Thymus (tissue), 11 donors: ENCODE measurements at regions not wholly inside any gene's neighbourhood (a gene's known extent, or its start where the extent isn't known, plus 50 kb on each side); places are given as distances from the start of the nearest gene placed in this dataset.

ENCODE experiments used
- DNase-seq, 9 donors: peaks; one replicate each; pipeline ENCODE4 v3.0.0-alpha.2; 2013; ENCODE audit warnings: low spot score in 9 of 9, low read depth in 6 of 9, missing footprints in 1 of 9
- H3K27ac ChIP-seq, 2 donors: one replicate each; pipeline ENCODE4 v1.5.1; 2013; ENCODE audit warnings: control low read depth in 1 of 2, low read depth in 1 of 2, low read length in 1 of 2, mild to moderate bottlenecking in 1 of 2, moderate library complexity in 1 of 2
- H3K27me3 ChIP-seq, 2 donors: one replicate each; pipeline ENCODE4 v1.5.1; 2013; ENCODE audit warnings: low read length in 1 of 2; ENCODE audit not compliant: control insufficient read depth in 2 of 2, insufficient read depth in 1 of 2
- H3K36me3 ChIP-seq, 2 donors: one replicate each; pipeline ENCODE4 v1.5.1; 2013; ENCODE audit warnings: low read length in 1 of 2, mild to moderate bottlenecking in 1 of 2, moderate library complexity in 1 of 2; ENCODE audit not compliant: control insufficient read depth in 2 of 2, insufficient read depth in 2 of 2
- H3K4me1 ChIP-seq, 2 donors: one replicate each; pipeline ENCODE4 v1.5.1; 2013; ENCODE audit warnings: low read length in 2 of 2; ENCODE audit not compliant: control insufficient read depth in 2 of 2, insufficient read depth in 2 of 2
- H3K4me3 ChIP-seq, 2 donors: one replicate each; pipeline ENCODE4 v1.5.1; 2013; ENCODE audit warnings: low read length in 2 of 2, control low read depth in 1 of 2, mild to moderate bottlenecking in 1 of 2
- H3K9me3 ChIP-seq, 2 donors: one replicate each; pipeline ENCODE4 v1.5.1; 2013; ENCODE audit warnings: low read length in 1 of 2, mild to moderate bottlenecking in 1 of 2; ENCODE audit not compliant: control insufficient read depth in 2 of 2, insufficient read depth in 1 of 2
- WGBS: extraction: QIAGEN DNeasy Blood & Tissue Kit; methylation state at CpG from one replicate; pipeline ENCODE4 v1.1.7; 2013; 5-methylcytosine and 5-hydroxymethylcytosine counted together
- donor health status: healthy.

GRCh38 chr2:138201286-138201685 lies 237.0 kb downstream of the HNMT start:
- Histone ChIP-seq H3K9me3 (peaks cover 0 to 5% of the 10 kb centered on the region in 2 donors), H3K4me3 (no peak overlapping the region), H3K27me3 (no peaks in the 10 kb centered on the region), H3K36me3 (no peaks in the 10 kb centered on the region), H3K4me1 (no peaks in the 10 kb centered on the region), H3K27ac (no peak overlapping the region)
- DNase-seq = no peak
- WGBS = 95% methylated on average over 2 of the region's 2 CpGs

- H3K27me3 ChIP-seq = no peaks in the 10 kb centered on the region
- peaks cover 0 to 5% of the 10 kb centered on the region in 2 donors for H3K9me3 ChIP-seq
- H3K27ac ChIP-seq = no peak overlapping the region
- no peak overlapping the region for H3K4me3 ChIP-seq
- no peaks in the 10 kb centered on the region for H3K36me3 ChIP-seq
- DNase-seq = no peak
- 88% methylated on average over 1 of the region's 1 CpG for WGBS
- H3K4me1 ChIP-seq = no peaks in the 10 kb centered on the region
These were observed 238.5 kb downstream of the HNMT start for GRCh38 chr2:138202762-138203161.

- DNase-seq = no peak
These were observed 241.0 kb downstream of the HNMT start for GRCh38 chr2:138205281-138205680.

GRCh38 chr2:138207074-138207930 lies 243.0 kb downstream of the HNMT start:
- WGBS = 96% methylated on average over 3 of the region's 3 CpGs
- Histone ChIP-seq H3K27me3 (no peaks in the 10 kb centered on the region), H3K9me3 (peaks cover 0 to 5% of the 10 kb centered on the region in 2 donors), H3K27ac (no peak overlapping the region), H3K4me3 (no peak overlapping the region), H3K4me1 (no peaks in the 10 kb centered on the region), H3K36me3 (no peaks in the 10 kb centered on the region)
- no peak for DNase-seq

More at GRCh38 chr2:138205281-138205680, 241.0 kb downstream of the HNMT start:
- no peak overlapping the region for H3K27ac ChIP-seq
- no peaks in the 10 kb centered on the region for H3K36me3 ChIP-seq
- H3K27me3 ChIP-seq = no peaks in the 10 kb centered on the region
- WGBS = 100% methylated on average over 1 of the region's 1 CpG
- no peak overlapping the region for H3K4me3 ChIP-seq
- no peaks in the 10 kb centered on the region for H3K4me1 ChIP-seq
- peaks cover 0 to 5% of the 10 kb centered on the region in 2 donors for H3K9me3 ChIP-seq

GRCh38 chr2:138209009-138209408 lies 244.7 kb downstream of the HNMT start:
- Histone ChIP-seq H3K27ac (no peak overlapping the region), H3K9me3 (peaks cover 0 to 5% of the 10 kb centered on the region in 2 donors), H3K4me3 (no peak overlapping the region), H3K4me1 (no peaks in the 10 kb centered on the region), H3K27me3 (no peaks in the 10 kb centered on the region), H3K36me3 (no peaks in the 10 kb centered on the region)
- WGBS = 94% methylated on average over 3 of the region's 3 CpGs
- DNase-seq = no peak

- WGBS = 86% methylated on average over 2 of the region's 2 CpGs
- DNase-seq = no peak
- H3K27ac ChIP-seq = no peak overlapping the region
- H3K4me1 ChIP-seq = no peaks in the 10 kb centered on the region
- no peaks in the 10 kb centered on the region for H3K27me3 ChIP-seq
- H3K9me3 ChIP-seq = no peaks in the 10 kb centered on the region
- no peak overlapping the region for H3K4me3 ChIP-seq
- H3K36me3 ChIP-seq = no peaks in the 10 kb centered on the region
These were observed 246.2 kb downstream of the HNMT start for GRCh38 chr2:138210487-138210886.

- Histone ChIP-seq H3K9me3 (no peaks in the 10 kb centered on the region), H3K27me3 (no peaks in the 10 kb centered on the region), H3K27ac (no peak overlapping the region), H3K36me3 (no peaks in the 10 kb centered on the region), H3K4me3 (no peak overlapping the region), H3K4me1 (no peaks in the 10 kb centered on the region)
- 93% methylated on average over 2 of the region's 2 CpGs for WGBS
- no peak for DNase-seq
These were observed 248.2 kb downstream of the HNMT start for GRCh38 chr2:138212434-138212833.

GRCh38 chr2:138213084-138213483 lies 248.8 kb downstream of the HNMT start:
- Histone ChIP-seq H3K4me1 (no peaks in the 10 kb centered on the region), H3K4me3 (no peak overlapping the region), H3K9me3 (no peaks in the 10 kb centered on the region), H3K27me3 (no peaks in the 10 kb centered on the region), H3K27ac (no peak overlapping the region), H3K36me3 (no peaks in the 10 kb centered on the region)
- WGBS = 29% methylated on average over 2 of the region's 2 CpGs
- no peak for DNase-seq

- no peaks in the 10 kb centered on the region for H3K36me3 ChIP-seq
- H3K4me3 ChIP-seq = no peak overlapping the region
- DNase-seq = no peak
- H3K9me3 ChIP-seq = no peaks in the 10 kb centered on the region
- no peaks in the 10 kb centered on the region for H3K4me1 ChIP-seq
- no peaks in the 10 kb centered on the region for H3K27me3 ChIP-seq
- H3K27ac ChIP-seq = no peak overlapping the region
These were observed 249.4 kb downstream of the HNMT start for GRCh38 chr2:138213624-138214023.
